Parathyroid adenoma (tissue), 2 donors: ENCODE measurements at regions not wholly inside any gene's neighbourhood (a gene's known extent, or its start where the extent isn't known, plus 50 kb on each side); places are given as distances from the start of the nearest gene placed in this dataset.

ENCODE experiments used
- H2AFZ ChIP-seq: fragments of 300-600 bp; sonication (generic); one replicate; pipeline ENCODE4 v1.7.0; 2017; ENCODE audit warnings: antibody characterized with exemption, mild to moderate bottlenecking
- H3K27ac ChIP-seq: fragments of 300-600 bp; sonication (generic); one replicate; pipeline ENCODE4 v1.7.0; 2017
- H3K27me3 ChIP-seq: fragments of 300-600 bp; sonication (generic); one replicate; pipeline ENCODE4 v1.7.0; 2017; ENCODE audit warnings: low read length; ENCODE audit not compliant: control insufficient read depth, insufficient read depth
- H3K36me3 ChIP-seq: fragments of 300-600 bp; sonication (generic); one replicate; pipeline ENCODE4 v1.7.0; 2017; ENCODE audit warnings: low read length; ENCODE audit not compliant: control insufficient read depth, insufficient read depth
- H3K4me1 ChIP-seq: fragments of 300-600 bp; sonication (generic); one replicate; pipeline ENCODE4 v1.7.0; 2017; ENCODE audit warnings: control low read depth
- H3K4me2 ChIP-seq: fragments of 300-600 bp; sonication (generic); one replicate; pipeline ENCODE4 v1.7.0; 2017; ENCODE audit warnings: low read length
- H3K4me3 ChIP-seq: fragments of 300-600 bp; sonication (generic); one replicate; pipeline ENCODE4 v1.7.0; 2017; ENCODE audit warnings: low read depth, low read length
- H3K79me2 ChIP-seq: fragments of 300-600 bp; sonication (generic); one replicate; pipeline ENCODE4 v1.7.0; 2017; ENCODE audit warnings: control low read depth
- H3K9ac ChIP-seq: fragments of 300-600 bp; sonication (generic); one replicate; pipeline ENCODE4 v1.7.0; 2017; ENCODE audit warnings: mild to moderate bottlenecking
- H3K9me3 ChIP-seq: fragments of 300-600 bp; sonication (generic); one replicate; pipeline ENCODE4 v1.7.0; 2017; ENCODE audit warnings: low read length; ENCODE audit not compliant: control insufficient read depth
- CTCF ChIP-seq: fragments of 300-600 bp; sonication (generic); IDR thresholded peaks from one replicate; pipeline ENCODE4 v1.7.0; 2017; ENCODE audit warnings: antibody characterized with exemption, mild to moderate bottlenecking
- donor health status: primary hyperparathyroidism.

DNA sequence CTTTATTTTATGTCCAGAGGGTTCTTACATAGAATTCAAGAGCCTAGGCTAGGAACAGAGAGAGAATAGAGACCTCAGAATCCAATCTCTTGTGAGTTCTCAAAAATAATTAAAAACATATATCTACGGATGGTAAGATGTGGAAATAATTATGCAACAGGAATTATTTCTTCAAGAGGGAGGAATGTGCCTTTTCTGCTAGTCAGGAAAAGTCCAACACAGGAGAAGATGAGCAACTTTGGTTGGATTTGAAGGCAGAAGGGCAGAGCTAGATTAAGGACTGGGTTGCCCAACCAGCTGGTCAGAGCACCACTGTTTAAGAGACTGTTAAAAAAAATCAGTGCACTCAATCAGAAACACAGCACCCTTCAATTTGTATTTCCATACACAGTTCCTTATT is 365.5 kb downstream of the ETNK1 start:
- Histone ChIP-seq H3K79me2 (no peaks in the 10 kb centered on the region), H3K9ac (no peak overlapping the region), H2AFZ (no peak overlapping the region), H3K4me2 (no peak overlapping the region), H3K4me1 (no peaks in the 10 kb centered on the region), H3K27ac (no peak overlapping the region), H3K27me3 (no peaks in the 10 kb centered on the region), H3K4me3 (no peak overlapping the region), H3K36me3 (no peaks in the 10 kb centered on the region), H3K9me3 (no peaks in the 10 kb centered on the region)
- TF ChIP-seq CTCF: no peak

DNA sequence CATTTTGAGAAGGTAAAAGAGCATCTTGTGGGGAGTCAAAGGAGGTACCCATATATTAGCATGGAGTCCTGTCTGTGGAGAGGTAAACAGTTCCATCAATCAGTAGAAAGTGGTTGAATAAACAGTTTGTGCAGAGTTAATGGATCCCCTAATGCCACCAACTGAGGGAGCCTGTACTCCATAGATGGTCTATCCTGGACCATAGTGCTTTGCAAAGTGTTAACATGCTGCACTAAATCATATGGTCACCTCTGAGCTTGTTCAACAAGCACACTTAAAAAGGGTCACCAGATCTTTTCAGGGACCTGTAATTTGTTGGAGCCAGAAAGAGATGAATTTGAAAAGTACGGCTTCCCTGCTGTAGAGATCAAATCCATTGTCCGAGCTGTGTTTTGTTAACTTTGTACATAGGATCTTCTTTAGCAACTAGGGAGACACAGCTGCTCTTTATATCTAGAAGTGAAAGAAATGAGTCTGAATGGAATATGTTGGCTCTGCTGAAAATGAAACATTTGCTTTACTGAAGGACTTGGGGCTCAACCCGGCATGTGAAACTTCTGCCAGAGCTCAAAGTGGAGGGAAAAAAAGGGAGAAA is 366.4 kb downstream of the ETNK1 start:
- H3K4me3 ChIP-seq: no peak overlapping the region
- no peak overlapping the region for H3K4me2 ChIP-seq
- H3K9me3 ChIP-seq: no peaks in the 10 kb centered on the region
- no peaks in the 10 kb centered on the region for H3K79me2 ChIP-seq
- no peak for TF ChIP-seq CTCF
- no peaks in the 10 kb centered on the region for H3K36me3 ChIP-seq
- no peak overlapping the region for H3K9ac ChIP-seq
- H3K4me1 ChIP-seq: no peaks in the 10 kb centered on the region
- no peak overlapping the region for H2AFZ ChIP-seq
- H3K27ac ChIP-seq: no peak overlapping the region
- no peaks in the 10 kb centered on the region for H3K27me3 ChIP-seq

DNA sequence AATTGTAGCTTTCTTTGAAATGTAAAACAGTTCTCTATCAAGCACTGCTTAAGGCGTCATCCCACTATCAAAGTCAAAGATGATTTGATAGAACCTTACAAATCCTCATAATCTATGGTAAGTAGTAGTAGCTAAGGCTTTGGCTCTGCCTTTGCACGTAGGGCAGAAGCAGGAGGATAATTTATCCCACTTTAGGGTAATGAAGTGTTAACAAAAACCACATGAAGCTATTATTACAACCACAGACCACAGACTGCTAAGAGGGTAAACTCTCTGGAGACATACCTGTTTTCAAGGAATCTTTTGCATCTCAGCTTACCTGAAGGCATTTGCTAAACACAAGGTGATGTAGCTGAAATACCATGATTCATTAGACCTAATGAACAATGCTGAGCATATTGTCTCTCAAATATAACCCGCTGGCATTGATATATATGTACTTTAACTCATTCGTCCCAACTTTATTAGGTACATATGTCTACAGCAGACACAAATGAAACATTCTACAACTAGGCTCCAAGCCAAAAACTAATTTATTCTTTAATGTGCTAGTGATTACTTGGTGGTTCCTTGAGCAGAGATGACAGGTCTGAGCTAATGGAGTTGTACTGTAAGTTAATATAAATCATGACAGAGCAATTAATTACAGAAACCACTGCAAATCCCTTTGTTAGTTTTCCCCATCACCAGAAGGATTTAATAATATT is 368.8 kb downstream of the ETNK1 start:
- Histone ChIP-seq H3K4me3 (no peak overlapping the region), H3K27me3 (no peaks in the 10 kb centered on the region), H3K36me3 (no peaks in the 10 kb centered on the region), H3K4me2 (no peak overlapping the region), H3K9me3 (no peaks in the 10 kb centered on the region), H3K27ac (no peak overlapping the region), H3K4me1 (no peaks in the 10 kb centered on the region), H3K9ac (no peak overlapping the region), H2AFZ (no peak overlapping the region), H3K79me2 (no peaks in the 10 kb centered on the region)
- no peak for TF ChIP-seq CTCF

- Histone ChIP-seq H3K27me3 (no peaks in the 10 kb centered on the region), H3K79me2 (no peaks in the 10 kb centered on the region), H3K9me3 (no peaks in the 10 kb centered on the region), H3K27ac (no peak overlapping the region), H3K4me1 (no peaks in the 10 kb centered on the region), H3K4me3 (no peak overlapping the region), H3K9ac (no peak overlapping the region), H2AFZ (no peak overlapping the region), H3K4me2 (no peak overlapping the region), H3K36me3 (no peaks in the 10 kb centered on the region)
- no peak for TF ChIP-seq CTCF
Measured at GRCh38 chr12:22994316-22994675, 369.3 kb downstream of the ETNK1 start.

GRCh38 chr12:23001487-23001886 is 376.5 kb downstream of the ETNK1 start:
- Histone ChIP-seq H3K36me3 (no peaks in the 10 kb centered on the region), H3K4me1 (no peaks in the 10 kb centered on the region), H3K27ac (no peak overlapping the region), H2AFZ (no peak overlapping the region), H3K9me3 (no peaks in the 10 kb centered on the region), H3K4me2 (no peak overlapping the region), H3K79me2 (no peaks in the 10 kb centered on the region), H3K4me3 (no peak overlapping the region), H3K27me3 (no peaks in the 10 kb centered on the region), H3K9ac (no peak overlapping the region)
- TF ChIP-seq CTCF: no peak
